Natural killer cell treated with Interleukin-12 subunit alpha and Interleukin-12 subunit beta and Interleukin-15 and Interleukin-18, amount 100 ng/mL, for 72 hours (primary cell): ENCODE measurements at regions not wholly inside any gene's neighbourhood (a gene's known extent, or its start where the extent isn't known, plus 50 kb on each side); places are given as distances from the start of the nearest gene placed in this dataset.

Experiments
- ATAC-seq, 2 donors: fragments of 150-1000 bp; cut with Tn5 transposase in 1 of 2; sonication (Bioruptor Pico), chemical (Tn5 transposase) in 1 of 2; 2 replicates each; pipeline ENCODE4 v1.10.0; 2021
- DNase-seq: peaks from one replicate; pipeline ENCODE4 v3.0.0; 2022; ENCODE audit warnings: low spot score
- H3K27ac Mint-ChIP-seq, 2 donors: 1 replicate in 1 of 2; 2 replicates in 1 of 2; pipeline ENCODE4 v1.8.0; 2022; ENCODE audit warnings: mixed read lengths in 2 of 2, mild to moderate bottlenecking in 1 of 2, moderate library complexity in 1 of 2
- H3K27me3 Mint-ChIP-seq, 2 donors: 1 replicate in 1 of 2; 2 replicates in 1 of 2; pipeline ENCODE4 v1.8.0; 2022; ENCODE audit warnings: mixed read lengths in 2 of 2
- H3K36me3 Mint-ChIP-seq: one replicate; pipeline ENCODE4 v1.8.0; 2022; ENCODE audit warnings: mixed read lengths
- H3K4me1 Mint-ChIP-seq, 2 donors: 1 replicate in 1 of 2; 2 replicates in 1 of 2; pipeline ENCODE4 v1.8.0; 2022; ENCODE audit warnings: low read depth in 2 of 2, mixed read lengths in 2 of 2, mild to moderate bottlenecking in 1 of 2
- H3K4me3 Mint-ChIP-seq: one replicate; pipeline ENCODE4 v1.8.0; 2022; ENCODE audit warnings: mixed read lengths
- H3K9me3 Mint-ChIP-seq: 2 replicates; pipeline ENCODE4 v1.8.0; 2022; ENCODE audit warnings: mixed read lengths

- ATAC-seq (no peak), DNase-seq (no peak)
- no peak overlapping the region for H3K27ac Mint-ChIP-seq
- no peaks in the 10 kb centered on the region for H3K9me3 Mint-ChIP-seq
- H3K4me1 Mint-ChIP-seq: peaks cover 0 to 3% of the 10 kb centered on the region in 2 donors
- H3K4me3 Mint-ChIP-seq: peak overlapping the region; percentile 20
- H3K27me3 Mint-ChIP-seq: peaks cover 10 to 12% of the 10 kb centered on the region in 2 donors
- H3K36me3 Mint-ChIP-seq: no peaks in the 10 kb centered on the region
Measured at GRCh38 chr7:155997431-155998327, 185.4 kb upstream of the SHH start.

DNA sequence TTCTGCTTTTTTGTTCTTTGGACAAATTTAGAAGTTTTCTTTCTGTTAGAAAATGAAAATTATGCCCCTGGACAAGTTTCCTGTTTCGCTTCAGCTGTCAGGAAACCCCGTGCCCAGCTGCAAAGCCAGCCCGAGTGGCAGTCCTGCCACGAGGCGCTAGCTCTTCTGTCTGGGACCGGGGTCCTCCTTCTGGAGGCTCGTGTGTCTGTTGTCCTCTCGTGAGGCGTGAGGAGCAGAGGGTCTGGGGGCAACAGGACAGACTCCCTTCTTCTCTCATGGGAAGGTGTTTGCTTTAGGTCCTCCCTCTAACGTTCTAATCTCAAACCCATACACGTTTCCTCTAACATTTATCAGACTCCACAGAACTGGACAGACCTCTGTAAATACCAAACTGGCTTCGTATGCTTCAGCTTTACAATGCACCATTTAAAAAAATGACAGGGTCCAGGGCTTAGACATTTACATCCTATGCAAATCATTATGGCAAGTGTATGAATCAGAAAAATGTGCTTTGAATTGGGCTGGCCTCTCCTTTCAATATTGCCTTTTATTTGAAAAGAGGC, 184.5 kb upstream of the SHH start:
- Mint-ChIP-seq H3K36me3 (no peaks in the 10 kb centered on the region), H3K27ac (no peak overlapping the region), H3K4me1 (peaks cover 0 to 3% of the 10 kb centered on the region in 2 donors), H3K4me3 (peak overlapping the region; percentile 20), H3K9me3 (no peaks in the 10 kb centered on the region), H3K27me3 (peaks cover 10 to 12% of the 10 kb centered on the region in 2 donors)
- ATAC-seq (no peak), DNase-seq (no peak)

DNA sequence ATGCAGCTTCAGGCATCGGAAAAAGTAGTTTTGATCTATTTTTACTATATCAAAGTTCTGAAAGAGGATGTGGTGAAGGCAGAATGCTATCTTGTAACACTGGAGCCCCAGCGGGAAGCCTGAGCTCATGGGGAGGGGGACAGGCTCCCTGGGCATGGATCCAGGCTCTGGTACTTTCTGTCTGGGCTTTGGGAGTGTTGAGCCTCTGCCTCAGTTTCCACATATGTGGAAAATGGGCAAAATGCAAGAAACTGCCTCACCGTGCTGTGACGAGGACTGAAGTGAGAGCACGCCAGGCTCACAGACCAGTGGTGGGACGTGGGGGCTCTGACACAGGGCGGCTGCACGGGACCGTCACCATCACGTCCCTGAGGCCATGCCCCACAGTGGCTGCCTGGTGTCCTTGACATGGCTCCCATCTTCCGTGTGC, 182.9 kb upstream of the SHH start:
- DNase-seq (no peak), ATAC-seq (no peak)
- H3K4me1 Mint-ChIP-seq: peaks cover 0 to 3% of the 10 kb centered on the region in 2 donors
- no peak overlapping the region for H3K27ac Mint-ChIP-seq
- H3K36me3 Mint-ChIP-seq: no peaks in the 10 kb centered on the region
- H3K4me3 Mint-ChIP-seq: no peak overlapping the region
- no peaks in the 10 kb centered on the region for H3K9me3 Mint-ChIP-seq
- peaks cover 10 to 12% of the 10 kb centered on the region in 2 donors for H3K27me3 Mint-ChIP-seq

- peak; percentile 56 for DNase-seq
- Mint-ChIP-seq H3K4me3 (no peak overlapping the region), H3K9me3 (peaks cover 4% of the 10 kb centered on the region)
Measured at GRCh38 chr7:155994279-155994811, 182.1 kb upstream of the SHH start.

GRCh38 chr7:155993420-155994278, 181.4 kb upstream of the SHH start:
- DNase-seq: peak; percentile 49
- H3K4me3 Mint-ChIP-seq: no peak overlapping the region
- H3K4me1 Mint-ChIP-seq: peaks cover 0 to 6% of the 10 kb centered on the region in 2 donors

More at GRCh38 chr7:155994279-155994811, 182.1 kb upstream of the SHH start:
- no peaks in the 10 kb centered on the region for H3K36me3 Mint-ChIP-seq
- H3K27ac Mint-ChIP-seq: no peak overlapping the region
- peaks cover 10 to 12% of the 10 kb centered on the region in 2 donors for H3K27me3 Mint-ChIP-seq
- ATAC-seq: no peak
- H3K4me1 Mint-ChIP-seq: peaks cover 0 to 6% of the 10 kb centered on the region in 2 donors

GRCh38 chr7:155992974-155993373, 180.7 kb upstream of the SHH start:
- Mint-ChIP-seq H3K27me3 (peaks cover 7 to 12% of the 10 kb centered on the region in 2 donors), H3K27ac (no peak overlapping the region), H3K4me3 (no peak overlapping the region), H3K9me3 (peaks cover 5% of the 10 kb centered on the region), H3K4me1 (peaks cover 0 to 6% of the 10 kb centered on the region in 2 donors), H3K36me3 (no peaks in the 10 kb centered on the region)
- no peak for DNase-seq
- ATAC-seq: no peak

More at GRCh38 chr7:155993420-155994278, 181.4 kb upstream of the SHH start:
- Mint-ChIP-seq H3K27me3 (peaks cover 10 to 12% of the 10 kb centered on the region in 2 donors), H3K36me3 (no peaks in the 10 kb centered on the region), H3K27ac (no peak overlapping the region), H3K9me3 (peaks cover 5% of the 10 kb centered on the region)
- peak in 1 of 2 donors; percentile 8 for ATAC-seq

DNA sequence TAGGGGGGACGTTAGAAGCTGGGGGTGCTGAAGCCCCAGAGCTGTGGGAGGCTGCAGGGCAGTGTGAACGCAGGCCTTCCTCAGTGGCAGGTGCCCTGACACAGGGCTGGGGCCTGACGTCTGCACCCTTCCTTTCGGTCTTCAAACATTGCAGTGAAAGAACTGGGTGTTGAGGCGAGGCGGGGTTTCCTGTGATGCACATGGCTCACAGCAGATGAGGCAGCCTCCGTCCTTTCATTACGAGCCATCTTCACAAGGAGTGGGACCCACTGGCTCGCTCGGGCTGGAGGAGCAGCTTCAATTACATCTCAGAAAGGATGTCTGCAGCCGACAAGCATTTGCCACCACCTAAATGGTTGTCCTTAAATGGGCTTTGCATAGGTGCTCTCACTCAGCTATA, 180.3 kb upstream of the SHH start:
- no peaks in the 10 kb centered on the region for H3K36me3 Mint-ChIP-seq
- H3K27ac Mint-ChIP-seq: no peak overlapping the region
- peaks cover 7 to 12% of the 10 kb centered on the region in 2 donors for H3K27me3 Mint-ChIP-seq
- no peak overlapping the region for H3K4me3 Mint-ChIP-seq
- H3K9me3 Mint-ChIP-seq: peaks cover 5% of the 10 kb centered on the region
- H3K4me1 Mint-ChIP-seq: peaks cover 0 to 6% of the 10 kb centered on the region in 2 donors
- ATAC-seq (no peak), DNase-seq (peak; percentile 47)

GRCh38 chr7:155992107-155992506, 179.8 kb upstream of the SHH start:
- Mint-ChIP-seq H3K4me1 (peaks cover 0 to 6% of the 10 kb centered on the region in 2 donors), H3K27ac (no peak overlapping the region), H3K27me3 (peaks cover 4 to 12% of the 10 kb centered on the region in 2 donors), H3K4me3 (no peak overlapping the region), H3K36me3 (no peaks in the 10 kb centered on the region), H3K9me3 (peaks cover 5% of the 10 kb centered on the region)
- DNase-seq (no peak), ATAC-seq (no peak)

DNA sequence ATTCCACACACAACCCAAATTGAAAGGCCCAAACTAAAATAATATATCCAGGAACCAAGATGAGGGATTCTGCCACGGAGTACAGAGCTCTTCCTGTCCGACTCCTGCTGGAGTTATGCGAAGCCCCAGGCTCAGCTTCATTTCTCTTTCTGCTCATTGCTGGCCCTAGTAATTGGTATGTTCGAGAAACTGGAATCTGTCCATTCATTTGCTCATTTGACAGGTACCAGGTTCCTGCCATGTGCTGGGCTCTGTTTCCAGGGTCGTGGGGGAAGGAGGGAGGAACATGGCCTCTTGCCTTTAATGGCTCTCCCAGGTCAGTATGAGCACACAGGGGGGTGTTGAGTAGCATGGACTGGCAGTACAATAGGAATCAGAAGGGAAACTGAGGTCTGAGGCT, 179.2 kb upstream of the SHH start:
- no peak overlapping the region for H3K27ac Mint-ChIP-seq
- no peak for DNase-seq
- peaks cover 0 to 3% of the 10 kb centered on the region in 2 donors for H3K4me1 Mint-ChIP-seq
- no peaks in the 10 kb centered on the region for H3K36me3 Mint-ChIP-seq
- H3K27me3 Mint-ChIP-seq: peaks cover 0 to 12% of the 10 kb centered on the region in 2 donors
- peaks cover 5% of the 10 kb centered on the region for H3K9me3 Mint-ChIP-seq
- H3K4me3 Mint-ChIP-seq: no peak overlapping the region
- ATAC-seq: no peak

DNA sequence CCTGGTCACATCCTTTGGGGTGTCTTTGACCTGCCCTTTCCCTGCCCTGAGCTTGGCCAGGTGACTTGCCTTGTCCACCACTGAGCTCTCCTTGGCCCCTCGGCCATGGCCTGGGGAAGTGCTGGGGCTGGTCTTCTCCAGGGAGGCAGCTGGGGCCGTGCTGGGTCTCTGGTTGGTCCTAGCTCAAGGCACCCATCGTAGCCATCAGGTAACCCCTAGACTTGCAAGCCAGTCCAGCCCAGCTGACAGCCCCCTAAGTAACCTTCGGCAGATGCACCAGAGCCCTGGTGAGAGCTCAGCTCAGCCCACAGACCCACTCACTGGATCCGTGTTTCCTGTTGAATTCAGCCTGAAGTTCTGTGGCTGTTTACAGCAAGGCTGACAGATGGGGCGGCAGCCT, 176.2 kb upstream of the SHH start:
- Mint-ChIP-seq H3K36me3 (no peaks in the 10 kb centered on the region), H3K9me3 (peaks cover 5% of the 10 kb centered on the region), H3K27ac (no peak overlapping the region), H3K4me1 (peaks cover 0 to 3% of the 10 kb centered on the region in 2 donors), H3K27me3 (no peaks in the 10 kb centered on the region), H3K4me3 (no peak overlapping the region)
- ATAC-seq: no peak
- no peak for DNase-seq

DNA sequence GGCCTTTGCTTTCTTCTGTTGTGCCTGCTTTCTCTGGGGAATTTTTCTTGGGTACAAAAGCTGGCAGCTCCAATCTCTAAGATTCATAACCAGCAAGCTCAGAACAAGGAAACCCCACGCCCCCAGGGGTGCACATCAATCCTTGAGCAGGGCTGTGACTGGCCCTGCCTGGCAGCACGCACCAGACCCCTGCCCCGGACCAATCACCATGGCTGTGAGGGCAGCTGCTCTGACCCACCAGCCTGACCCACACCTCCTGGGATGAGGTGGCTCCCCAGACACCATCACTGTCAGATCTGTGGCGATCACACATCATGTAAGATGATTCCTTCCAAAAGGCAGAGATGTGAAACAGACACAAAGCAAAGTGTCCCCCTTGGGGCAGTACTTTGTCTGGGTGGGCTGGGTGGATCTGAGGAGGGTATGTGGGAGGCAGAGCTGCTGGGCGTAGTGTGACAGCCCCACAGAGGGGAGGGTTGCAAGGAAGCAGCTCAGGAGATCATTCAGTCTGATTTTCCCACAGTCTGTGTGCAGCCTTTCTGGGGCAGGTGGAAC, 175.5 kb upstream of the SHH start:
- no peaks in the 10 kb centered on the region for H3K27me3 Mint-ChIP-seq
- no peaks in the 10 kb centered on the region for H3K36me3 Mint-ChIP-seq
- peaks cover 5% of the 10 kb centered on the region for H3K9me3 Mint-ChIP-seq
- ATAC-seq (no peak), DNase-seq (no peak)
- no peak overlapping the region for H3K4me3 Mint-ChIP-seq
- H3K27ac Mint-ChIP-seq: no peak overlapping the region
- H3K4me1 Mint-ChIP-seq: peaks cover 0 to 3% of the 10 kb centered on the region in 2 donors

DNA sequence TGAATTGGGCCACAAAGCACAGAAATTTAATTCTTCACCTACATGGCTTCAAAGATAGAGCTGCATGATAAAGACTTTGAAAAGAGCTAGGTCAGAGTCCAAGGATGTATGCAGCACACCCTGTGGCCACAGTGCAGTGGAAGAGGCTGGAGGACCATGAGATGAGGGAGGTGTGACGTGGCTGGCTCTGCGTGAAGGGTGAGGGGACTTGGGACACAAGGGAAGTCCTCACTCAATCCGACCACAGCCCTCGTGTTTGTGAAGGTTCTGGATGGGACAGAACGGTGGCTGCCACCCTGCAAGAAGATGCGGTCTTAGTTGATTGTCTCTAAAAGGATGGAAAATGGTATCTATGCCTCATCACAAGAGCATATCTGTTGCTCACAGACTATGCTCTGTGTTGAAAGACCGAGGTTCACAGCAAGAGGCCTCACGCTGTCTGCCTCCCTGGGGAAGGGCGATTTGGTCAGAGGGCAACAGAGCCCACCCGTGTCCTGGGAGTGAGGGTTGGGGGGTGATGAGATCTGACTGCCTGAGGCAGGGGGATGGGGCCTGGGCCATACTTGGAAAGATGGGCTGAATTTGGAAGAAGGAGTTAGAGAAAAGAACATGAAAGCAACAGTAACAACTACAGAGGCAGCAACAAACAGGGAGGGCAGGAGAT, 174.4 kb upstream of the SHH start:
- peaks cover 0 to 3% of the 10 kb centered on the region in 2 donors for H3K27me3 Mint-ChIP-seq
- DNase-seq (no peak), ATAC-seq (no peak)
- no peaks in the 10 kb centered on the region for H3K36me3 Mint-ChIP-seq
- H3K27ac Mint-ChIP-seq: no peak overlapping the region
- H3K4me1 Mint-ChIP-seq: peaks cover 0 to 3% of the 10 kb centered on the region in 2 donors
- H3K9me3 Mint-ChIP-seq: peaks cover 5% of the 10 kb centered on the region
- no peak overlapping the region for H3K4me3 Mint-ChIP-seq
